HepG2 (cell line): ENCODE measurements at regions not wholly inside any gene's neighbourhood (a gene's known extent, or its start where the extent isn't known, plus 50 kb on each side); places are given as distances from the start of the nearest gene placed in this dataset.

ENCODE experiments used
- NFYC ChIP-seq: IDR thresholded peaks from 2 replicates; pipeline ENCODE4 v1.6.1; 2016; ENCODE audit warnings: missing genetic modification reagents, missing compliant biosample characterization
- POGK ChIP-seq: sonication (generic); formaldehyde crosslinking; conservative IDR thresholded peaks from 2 replicates; pipeline ENCODE4 v1.8.0; 2022; ENCODE audit warnings: mild to moderate bottlenecking, moderate library complexity, missing genetic modification reagents
- ZBTB8A ChIP-seq: sonication (generic); formaldehyde crosslinking; IDR thresholded peaks from 2 replicates; pipeline ENCODE4 v1.4.0; 2020; ENCODE audit warnings: mild to moderate bottlenecking, low read depth, missing genetic modification reagents, borderline replicate concordance
- ZFP37 ChIP-seq: sonication (generic); formaldehyde crosslinking; IDR thresholded peaks from 2 replicates; pipeline ENCODE4 v1.4.0; 2020; ENCODE audit warnings: missing genetic modification reagents, borderline replicate concordance
- ZNF34 ChIP-seq: sonication (generic); formaldehyde crosslinking; IDR thresholded peaks from 2 replicates; pipeline ENCODE4 v1.4.0; 2020; ENCODE audit warnings: mild to moderate bottlenecking, missing genetic modification reagents, borderline replicate concordance
- TF ChIP-seq, protein P1 (sequence below): IDR thresholded peaks from 2 replicates; pipeline ENCODE4 v1.6.1; 2016; ENCODE audit warnings: missing compliant biosample characterization, missing genetic modification reagents, borderline replicate concordance
- TF ChIP-seq, protein P2 (sequence below): sonication (generic); formaldehyde crosslinking; IDR thresholded peaks from 2 replicates; pipeline ENCODE4 v1.5.1; 2020; ENCODE audit warnings: mild to moderate bottlenecking, missing genetic modification reagents, borderline replicate concordance
- TF ChIP-seq, protein P3 (sequence below): sonication (generic); formaldehyde crosslinking; IDR thresholded peaks from 2 replicates; pipeline ENCODE4 v1.5.0; 2020; ENCODE audit warnings: mild to moderate bottlenecking, missing genetic modification reagents

GRCh38 chr12:115897729-115898128 is 379.8 kb downstream of the MED13L start (continued):
- TF ChIP-seq, protein P1, sequence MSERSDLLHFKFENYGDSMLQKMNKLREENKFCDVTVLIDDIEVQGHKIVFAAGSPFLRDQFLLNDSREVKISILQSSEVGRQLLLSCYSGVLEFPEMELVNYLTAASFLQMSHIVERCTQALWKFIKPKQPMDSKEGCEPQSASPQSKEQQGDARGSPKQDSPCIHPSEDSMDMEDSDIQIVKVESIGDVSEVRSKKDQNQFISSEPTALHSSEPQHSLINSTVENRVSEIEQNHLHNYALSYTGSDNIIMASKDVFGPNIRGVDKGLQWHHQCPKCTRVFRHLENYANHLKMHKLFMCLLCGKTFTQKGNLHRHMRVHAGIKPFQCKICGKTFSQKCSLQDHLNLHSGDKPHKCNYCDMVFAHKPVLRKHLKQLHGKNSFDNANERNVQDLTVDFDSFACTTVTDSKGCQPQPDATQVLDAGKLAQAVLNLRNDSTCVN (CRISPR knock-in tag): no peak
- TF ChIP-seq POGK (no peak), ZFP37 (CRISPR knock-in tag) (no peak), NFYC (CRISPR knock-in tag) (no peak), ZBTB8A (no peak), ZNF34 (no peak)
- TF ChIP-seq, protein P2, sequence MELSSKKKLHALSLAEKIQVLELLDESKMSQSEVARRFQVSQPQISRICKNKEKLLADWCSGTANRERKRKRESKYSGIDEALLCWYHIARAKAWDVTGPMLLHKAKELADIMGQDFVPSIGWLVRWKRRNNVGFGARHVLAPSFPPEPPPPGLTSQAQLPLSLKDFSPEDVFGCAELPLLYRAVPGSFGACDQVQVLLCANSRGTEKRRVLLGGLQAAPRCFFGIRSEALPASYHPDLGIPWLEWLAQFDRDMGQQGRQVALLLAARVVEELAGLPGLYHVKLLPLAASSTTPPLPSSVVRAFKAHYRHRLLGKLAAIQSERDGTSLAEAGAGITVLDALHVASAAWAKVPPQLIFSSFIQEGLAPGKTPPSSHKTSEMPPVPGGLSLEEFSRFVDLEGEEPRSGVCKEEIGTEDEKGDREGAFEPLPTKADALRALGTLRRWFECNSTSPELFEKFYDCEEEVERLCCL (CRISPR knock-in tag): no peak
- TF ChIP-seq, protein P3, sequence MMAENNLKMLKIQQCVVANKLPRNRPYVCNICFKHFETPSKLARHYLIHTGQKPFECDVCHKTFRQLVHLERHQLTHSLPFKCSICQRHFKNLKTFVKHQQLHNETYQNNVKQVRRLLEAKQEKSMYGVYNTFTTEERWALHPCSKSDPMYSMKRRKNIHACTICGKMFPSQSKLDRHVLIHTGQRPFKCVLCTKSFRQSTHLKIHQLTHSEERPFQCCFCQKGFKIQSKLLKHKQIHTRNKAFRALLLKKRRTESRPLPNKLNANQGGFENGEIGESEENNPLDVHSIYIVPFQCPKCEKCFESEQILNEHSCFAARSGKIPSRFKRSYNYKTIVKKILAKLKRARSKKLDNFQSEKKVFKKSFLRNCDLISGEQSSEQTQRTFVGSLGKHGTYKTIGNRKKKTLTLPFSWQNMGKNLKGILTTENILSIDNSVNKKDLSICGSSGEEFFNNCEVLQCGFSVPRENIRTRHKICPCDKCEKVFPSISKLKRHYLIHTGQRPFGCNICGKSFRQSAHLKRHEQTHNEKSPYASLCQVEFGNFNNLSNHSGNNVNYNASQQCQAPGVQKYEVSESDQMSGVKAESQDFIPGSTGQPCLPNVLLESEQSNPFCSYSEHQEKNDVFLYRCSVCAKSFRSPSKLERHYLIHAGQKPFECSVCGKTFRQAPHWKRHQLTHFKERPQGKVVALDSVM (CRISPR knock-in tag): no peak
